NCI-H69 (cell line): ENCODE measurements at regions not wholly inside any gene's neighbourhood (a gene's known extent, or its start where the extent isn't known, plus 50 kb on each side); places are given as distances from the start of the nearest gene placed in this dataset.

Source experiments
- DNase-seq: peaks from one replicate; lab custom pipeline; 2025; lab: John Stamatoyannopoulos, UW

GRCh38 chrX:45873781-45874180, 671.4 kb downstream of the ZNF674 start:
- peak; percentile 9 for DNase-seq

GRCh38 chrX:45872480-45872879, 671.8 kb upstream of the DIPK2B start:
- DNase-seq: no peak

- DNase-seq: no peak
Measured at GRCh38 chrX:45868425-45868824, 667.7 kb upstream of the DIPK2B start.

GRCh38 chrX:45862801-45863200, 662.1 kb upstream of the DIPK2B start:
- DNase-seq: no peak

- peak; percentile 6 for DNase-seq
Measured at GRCh38 chrX:45860450-45860849, 659.8 kb upstream of the DIPK2B start.

- no peak for DNase-seq
Measured at GRCh38 chrX:45859407-45859806, 658.7 kb upstream of the DIPK2B start.

- DNase-seq: peak; percentile 22
Measured at GRCh38 chrX:45852884-45853283, 652.2 kb upstream of the DIPK2B start.

- DNase-seq: peak; percentile 90
Measured at GRCh38 chrX:45851434-45851991, 650.8 kb upstream of the DIPK2B start.

- DNase-seq: peak; percentile 71
Measured at GRCh38 chrX:45850775-45851433, 650.2 kb upstream of the DIPK2B start.

GRCh38 chrX:45850197-45850774, 649.6 kb upstream of the DIPK2B start:
- peak; percentile 59 for DNase-seq

GRCh38 chrX:45849261-45849862, 648.7 kb upstream of the DIPK2B start:
- DNase-seq: peak; percentile 63

- no peak for DNase-seq
Measured at GRCh38 chrX:45847961-45848360, 647.3 kb upstream of the DIPK2B start.

GRCh38 chrX:45846328-45846727, 645.7 kb upstream of the DIPK2B start:
- no peak for DNase-seq

- DNase-seq: no peak
Measured at GRCh38 chrX:45845142-45845541, 644.5 kb upstream of the DIPK2B start.

GRCh38 chrX:45843518-45843917, 642.8 kb upstream of the DIPK2B start:
- DNase-seq: peak; percentile 15

- no peak for DNase-seq
Measured at GRCh38 chrX:45842926-45843315, 642.2 kb upstream of the DIPK2B start.

- no peak for DNase-seq
Measured at GRCh38 chrX:45842207-45842925, 641.7 kb upstream of the DIPK2B start.

- no peak for DNase-seq
Measured at GRCh38 chrX:45840411-45840950, 639.8 kb upstream of the DIPK2B start.

GRCh38 chrX:45830343-45830742, 629.7 kb upstream of the DIPK2B start:
- no peak for DNase-seq

GRCh38 chrX:45824471-45824870, 623.8 kb upstream of the DIPK2B start:
- DNase-seq: peak; percentile 19

GRCh38 chrX:45823536-45823935, 622.9 kb upstream of the DIPK2B start:
- no peak for DNase-seq

GRCh38 chrX:45822124-45822523, 621.4 kb upstream of the DIPK2B start:
- no peak for DNase-seq
